ENCODE measurements at regions not wholly inside any gene's neighbourhood (a gene's known extent, or its start where the extent isn't known, plus 50 kb on each side); places are given as distances from the start of the nearest gene placed in this dataset.

DNA sequence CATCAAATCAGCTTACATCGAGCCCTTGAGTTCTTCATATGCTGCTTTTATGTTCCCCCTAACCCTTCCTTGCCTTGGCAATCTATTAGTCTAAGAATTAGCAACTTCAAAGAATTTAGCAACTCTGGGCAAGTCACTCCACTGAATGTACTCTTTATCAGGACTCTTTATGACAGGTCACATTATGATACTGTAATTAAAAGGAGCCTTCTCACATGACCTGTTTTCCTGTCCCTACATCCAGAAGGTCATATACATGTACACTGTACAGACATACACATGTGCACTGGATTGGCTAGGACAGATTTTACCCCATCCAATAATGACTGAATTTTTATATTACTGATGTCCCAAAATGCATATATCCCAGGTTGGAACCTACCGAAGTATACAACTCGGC is 463.1 kb downstream of the SHQ1 start:
- TF ChIP-seq CTCF (IDR thresholded peaks at IDR 0.05; ENCODE audit: insufficient read depth, low read depth, low read length) = no peak
- TF ChIP-seq EZH2 (IDR thresholded peaks at IDR 0.05; ENCODE audit: insufficient read depth, low read length) = no peak

Data from astrocyte (in vitro differentiated cells and primary cell).